GM18909 (cell line): ENCODE measurements at regions not wholly inside any gene's neighbourhood (a gene's known extent, or its start where the extent isn't known, plus 50 kb on each side); places are given as distances from the start of the nearest gene placed in this dataset.
"Not testable (repeated sequence)": the region's sequence is repeated elsewhere in the genome, so short reads cannot be mapped to it uniquely, and the experiment has no call there.

ENCODE experiments used
- ATAC-seq: cut with Tn5 transposase; IDR thresholded peaks from one replicate; pipeline ENCODE4 v1.9.1; 2021; ENCODE audit warnings: mild to moderate bottlenecking; ENCODE audit not compliant: unreplicated experiment, poor library complexity

DNA sequence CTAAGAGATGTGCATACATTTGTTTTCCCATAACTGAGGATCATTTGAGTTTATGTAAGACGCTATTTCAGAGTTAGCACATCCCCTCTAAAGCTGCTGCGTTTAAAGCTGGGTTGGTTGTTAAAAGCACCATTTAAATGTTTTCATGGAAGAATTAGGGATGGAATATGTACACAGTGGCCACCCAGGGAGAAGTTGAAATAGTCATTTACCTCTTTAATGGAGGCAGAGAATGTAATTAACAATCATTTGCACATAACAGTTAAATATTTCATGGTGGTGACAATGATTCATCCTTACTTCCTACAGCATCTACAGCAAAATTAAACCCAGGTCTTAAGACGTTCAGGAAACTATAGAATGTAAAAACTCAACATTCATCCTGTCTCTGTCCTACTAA is 100.3 kb downstream of the KIF4B start:
- no peak for ATAC-seq

DNA sequence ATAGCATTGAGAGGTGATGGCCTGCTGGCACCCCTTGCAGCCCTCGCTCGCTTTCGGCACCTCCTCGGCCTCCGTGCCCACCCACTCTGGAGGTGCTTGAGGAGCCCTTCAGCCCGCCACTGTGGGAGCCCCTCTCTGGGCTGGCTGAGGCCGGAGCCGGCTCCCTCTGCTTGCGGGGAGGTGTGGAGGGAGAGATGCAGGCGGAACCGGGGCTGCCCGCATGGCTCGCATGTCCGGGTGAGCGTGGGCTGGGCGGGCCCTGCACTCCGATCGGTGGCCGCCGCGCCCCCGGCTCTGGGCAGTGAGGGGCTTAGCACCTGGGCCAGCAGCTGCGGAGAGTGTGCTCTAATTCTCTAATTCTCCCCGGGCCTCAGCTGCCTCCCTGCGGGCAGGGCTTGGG is 101.1 kb downstream of the KIF4B start:
- ATAC-seq = no peak

DNA sequence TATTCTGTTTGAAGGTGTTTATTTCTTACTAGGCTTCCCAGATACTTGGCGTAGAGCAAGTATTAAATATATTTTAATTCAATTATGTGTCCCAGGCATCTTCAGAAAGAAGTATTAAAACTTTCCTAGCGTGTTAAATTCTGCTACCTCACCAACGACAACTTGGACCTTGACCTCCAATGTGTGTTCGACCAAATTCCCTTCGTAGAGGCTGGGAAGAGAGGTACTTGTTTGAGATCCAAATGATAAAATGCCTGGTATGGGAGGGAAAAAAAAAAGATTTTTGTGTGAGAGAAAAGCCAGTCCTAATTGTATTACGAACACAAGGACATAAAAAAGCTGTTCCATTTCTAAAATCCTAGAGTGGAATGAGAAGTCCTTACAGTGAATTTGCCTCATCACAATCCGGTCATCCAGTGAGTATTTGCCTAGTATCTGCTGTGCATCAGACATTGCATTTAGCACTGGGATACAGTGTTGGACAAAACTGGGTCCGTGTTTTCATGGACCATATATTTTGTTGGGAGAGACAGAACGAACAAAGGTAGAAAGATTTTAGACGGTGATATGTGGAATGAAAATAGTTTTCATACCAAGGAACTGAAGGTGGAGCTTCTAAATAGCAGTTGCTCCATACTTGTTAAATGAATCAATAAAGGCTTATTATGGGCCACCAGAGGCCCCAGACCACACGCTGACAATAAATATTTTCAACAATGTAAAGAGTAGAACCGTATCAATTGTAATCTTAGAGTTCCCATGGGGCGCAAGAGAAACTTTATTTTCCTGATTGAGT is 103.1 kb downstream of the KIF4B start:
- no peak for ATAC-seq

DNA sequence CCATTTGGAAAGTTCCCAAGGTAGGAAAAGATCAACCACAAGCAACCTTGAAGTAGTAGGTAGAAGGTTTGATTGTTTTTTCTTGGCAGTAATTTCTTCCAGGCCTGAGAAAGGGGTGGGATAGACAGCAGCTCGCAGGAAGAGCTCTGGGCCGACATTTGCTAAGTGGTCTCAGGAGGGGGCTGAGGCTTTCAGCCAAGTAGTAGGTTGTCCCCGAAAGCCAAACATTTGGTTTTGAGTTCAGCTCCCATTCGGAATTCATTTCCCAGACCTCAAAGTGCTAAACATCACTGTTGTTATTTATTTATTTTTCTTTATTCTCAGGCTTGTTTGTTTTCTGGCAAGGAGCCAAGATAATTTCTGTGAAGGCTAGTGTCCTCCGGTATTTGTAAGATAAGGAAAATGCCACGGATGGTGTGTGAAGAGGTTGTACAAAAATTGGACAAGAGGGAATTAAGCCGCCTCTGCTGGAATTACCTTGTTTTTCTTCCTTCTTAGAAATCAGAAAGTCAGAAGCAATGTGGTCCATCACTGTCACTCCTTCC is 112.1 kb downstream of the KIF4B start:
- ATAC-seq = no peak

DNA sequence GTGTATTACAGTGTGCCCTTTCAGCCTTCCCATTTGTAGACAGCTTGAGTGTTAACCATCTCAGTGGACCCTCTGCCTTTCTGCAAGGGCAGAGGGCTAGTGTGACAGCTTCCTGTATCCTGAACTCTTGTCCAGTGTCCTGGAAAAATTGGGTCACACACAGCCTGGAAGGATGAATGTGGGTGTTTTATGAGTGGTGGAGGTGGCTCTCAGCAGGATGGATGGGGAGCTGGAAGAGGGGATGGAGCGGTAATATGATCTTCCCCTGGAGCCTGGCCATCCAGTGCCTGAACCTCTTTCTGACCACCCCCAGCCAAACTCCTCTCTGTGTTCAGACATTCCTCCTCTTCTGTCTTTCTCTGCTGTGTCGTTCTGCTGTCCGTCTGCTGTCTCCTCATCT is 113.0 kb downstream of the KIF4B start:
- ATAC-seq = no peak

DNA sequence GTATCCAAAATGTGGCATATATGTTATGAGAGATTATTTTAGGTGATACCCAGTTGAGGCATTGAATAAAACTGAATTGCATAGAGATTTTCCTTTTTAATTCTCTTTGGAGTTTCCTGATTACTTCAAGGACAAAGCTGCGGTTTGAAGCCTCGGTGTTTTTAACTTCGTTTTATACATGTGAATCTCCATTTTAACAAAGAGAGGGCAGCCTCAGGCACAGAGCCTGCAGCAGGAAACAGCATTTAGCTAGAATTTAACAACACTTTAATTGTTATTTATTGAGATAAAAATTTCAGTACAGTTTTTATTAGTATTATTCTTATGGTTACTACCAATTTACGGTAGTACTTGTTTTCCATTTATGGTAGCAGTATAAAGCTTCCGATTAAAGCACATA is 114.0 kb downstream of the KIF4B start:
- ATAC-seq = no peak

DNA sequence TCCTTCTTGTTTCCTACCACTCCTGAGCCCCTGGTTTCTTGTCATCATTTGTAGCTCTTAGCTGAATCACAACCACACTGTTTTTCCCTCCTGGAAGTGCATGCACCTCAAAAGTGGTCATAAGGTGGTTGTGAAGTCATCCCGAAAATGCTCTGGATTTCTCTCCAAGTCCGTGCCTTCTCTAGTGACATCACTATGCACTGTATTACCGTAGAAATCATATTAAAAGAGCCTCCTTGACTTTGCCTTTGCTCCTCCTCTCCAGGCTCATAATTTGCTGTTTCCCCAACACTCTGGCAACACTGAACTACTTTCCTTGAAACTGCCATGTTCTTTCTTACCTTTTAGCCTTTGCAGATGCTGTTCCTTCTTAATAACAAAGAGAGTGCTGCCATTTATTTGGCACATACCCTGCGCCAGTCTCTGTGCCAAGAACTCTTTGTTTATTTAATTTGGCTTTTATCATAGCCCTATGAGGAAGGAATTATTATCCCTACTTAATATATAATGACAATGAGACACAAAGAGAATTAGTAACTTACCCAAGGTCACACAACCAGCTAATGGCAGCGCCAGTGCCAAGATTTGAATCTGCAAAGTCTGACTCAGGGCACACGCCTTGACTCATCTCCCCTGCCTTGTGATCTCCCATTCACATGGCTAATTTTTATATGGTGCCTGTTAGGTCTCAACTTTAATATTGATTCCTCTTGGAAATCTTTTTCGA is 115.4 kb downstream of the KIF4B start:
- no peak for ATAC-seq

DNA sequence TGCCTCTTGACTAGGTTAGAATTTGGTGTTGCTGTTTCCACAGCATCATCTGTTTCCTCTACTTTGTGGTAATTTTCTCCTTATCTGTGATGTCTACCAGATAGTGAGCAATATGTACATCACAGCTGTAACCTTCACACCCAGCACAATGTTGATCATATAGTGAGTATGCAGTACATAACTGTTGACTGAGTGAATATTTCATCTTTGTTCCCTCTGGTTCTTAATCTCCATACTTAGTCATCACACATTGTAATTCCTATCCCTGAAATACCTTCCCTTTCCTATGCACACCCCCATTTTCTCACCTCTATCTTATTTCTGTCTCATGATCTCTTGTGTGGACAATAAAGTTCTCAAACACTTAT is 115.9 kb downstream of the KIF4B start:
- ATAC-seq = no peak

DNA sequence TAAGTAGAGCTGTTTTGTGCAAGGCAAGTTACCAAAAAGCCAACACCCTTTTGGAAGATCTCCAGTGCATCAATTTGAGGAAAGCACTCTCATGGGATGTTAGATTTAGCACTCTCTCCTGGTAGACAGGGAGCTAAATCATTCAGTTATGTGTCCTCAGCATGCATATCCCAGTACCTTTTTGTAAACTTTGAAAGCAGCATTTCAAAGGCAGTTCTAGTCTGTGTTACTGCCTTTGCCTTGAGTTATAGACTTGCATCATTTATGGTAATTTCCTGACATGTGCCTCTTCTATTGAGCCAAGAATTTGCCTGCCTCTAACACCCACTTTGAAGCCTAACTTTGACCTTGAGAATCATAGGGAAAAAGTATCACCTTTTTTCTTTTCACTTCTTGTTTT is 120.6 kb downstream of the KIF4B start:
- ATAC-seq = no peak

DNA sequence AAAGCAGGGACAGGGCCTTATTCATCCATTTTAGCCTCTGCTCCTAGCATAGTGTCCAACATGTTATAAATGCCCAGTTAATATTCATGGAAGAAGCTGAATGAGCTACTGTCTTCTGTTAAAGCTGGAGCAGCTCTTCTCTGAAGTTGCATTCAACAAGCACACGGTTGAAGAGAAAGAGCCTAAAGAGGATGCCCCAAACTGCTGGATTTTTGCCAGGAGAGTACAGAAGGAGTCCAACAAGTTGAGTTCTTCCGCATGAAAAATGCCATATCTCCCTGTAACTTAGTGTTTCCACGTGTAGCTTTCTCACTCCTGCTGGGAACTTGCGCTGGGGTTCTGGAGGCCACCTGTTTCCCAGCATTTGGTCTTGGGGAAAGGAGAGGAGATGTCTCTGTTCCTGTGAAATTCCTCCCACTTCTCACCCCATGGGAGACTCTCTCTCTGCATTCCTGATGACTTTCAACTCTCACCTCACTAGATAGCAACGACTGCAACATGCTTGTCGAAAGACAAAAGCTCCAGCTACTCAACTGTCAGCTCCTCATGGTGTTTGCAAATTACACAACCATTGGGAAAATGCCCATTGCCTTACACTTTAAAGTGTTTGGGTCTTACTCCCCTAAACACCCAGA is 122.8 kb downstream of the KIF4B start:
- no peak for ATAC-seq

DNA sequence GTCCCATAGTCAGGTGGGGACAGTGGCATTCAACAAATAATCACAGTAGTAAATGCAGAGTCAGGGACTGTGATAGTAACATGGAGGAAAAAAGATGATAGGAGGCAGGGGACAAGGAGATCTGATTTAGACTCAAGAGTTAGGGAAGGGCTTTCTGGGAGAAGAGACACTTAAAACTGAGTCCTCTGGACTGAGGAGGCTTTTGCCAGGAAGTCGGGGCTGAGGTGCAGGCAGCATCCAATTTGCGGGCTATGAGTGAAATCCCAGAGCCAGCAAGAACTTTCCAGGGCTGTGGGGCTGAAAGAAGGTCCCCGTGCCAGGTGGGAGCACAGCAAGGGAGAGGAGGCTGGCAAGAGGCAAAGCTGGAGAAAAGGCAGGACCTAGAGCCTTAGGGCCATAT is 124.1 kb downstream of the KIF4B start:
- ATAC-seq = no peak

DNA sequence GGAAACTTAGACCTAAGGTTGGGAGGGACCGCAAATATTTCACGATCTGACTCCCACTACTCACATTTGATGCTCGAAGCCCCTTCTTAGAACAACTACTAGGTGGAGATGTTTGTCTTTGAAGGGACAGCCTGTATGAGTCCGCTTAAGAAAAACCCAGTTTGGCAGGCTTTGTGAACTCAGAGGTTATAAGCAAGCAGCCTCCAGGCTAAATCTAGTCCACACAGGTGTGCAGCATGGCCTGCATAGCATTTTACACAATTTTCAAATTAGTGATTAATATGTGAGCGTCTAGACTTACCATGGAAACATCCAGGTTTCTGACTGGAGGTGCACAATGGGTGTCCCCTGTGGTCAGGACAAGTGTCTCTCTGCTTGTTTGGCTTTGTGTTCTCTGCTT is 127.1 kb downstream of the KIF4B start:
- ATAC-seq = no peak

DNA sequence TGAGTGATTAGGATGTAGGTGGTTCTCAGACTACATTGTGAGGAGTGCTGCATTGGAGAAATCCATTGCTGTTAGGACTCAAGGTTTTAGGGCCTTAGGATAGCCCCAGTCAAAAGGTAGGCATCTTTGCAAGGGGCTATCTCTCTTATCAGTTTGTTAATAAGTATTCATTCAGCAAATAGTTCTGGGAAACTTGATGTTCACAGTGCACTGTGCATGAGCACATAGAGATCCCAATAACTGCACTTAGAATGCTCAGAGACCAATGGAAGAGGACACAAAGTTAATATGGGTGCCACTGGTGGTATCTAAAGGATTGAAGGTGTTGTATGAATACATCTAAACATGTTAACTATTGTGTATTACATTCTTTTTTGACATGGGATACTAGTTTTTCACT is 131.4 kb downstream of the KIF4B start:
- no peak for ATAC-seq

DNA sequence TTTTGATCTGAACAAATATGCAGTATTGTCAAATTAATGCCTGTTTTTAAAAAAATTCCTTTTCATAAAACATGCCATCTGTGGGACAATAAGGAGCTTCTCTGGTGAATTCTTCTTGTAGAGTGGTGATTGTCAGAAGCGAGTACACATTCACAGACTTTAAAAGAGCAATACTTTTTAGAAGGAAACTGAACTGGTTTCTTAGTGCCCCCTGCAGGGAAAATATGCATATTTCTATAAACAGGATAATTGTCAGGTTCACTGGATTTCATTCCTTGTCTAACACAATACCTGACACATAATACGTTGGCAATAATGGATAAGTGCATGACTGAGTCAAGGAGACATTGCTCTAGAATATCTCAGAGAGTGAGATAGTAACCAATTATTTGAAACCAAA is 133.7 kb downstream of the KIF4B start:
- ATAC-seq = no peak

DNA sequence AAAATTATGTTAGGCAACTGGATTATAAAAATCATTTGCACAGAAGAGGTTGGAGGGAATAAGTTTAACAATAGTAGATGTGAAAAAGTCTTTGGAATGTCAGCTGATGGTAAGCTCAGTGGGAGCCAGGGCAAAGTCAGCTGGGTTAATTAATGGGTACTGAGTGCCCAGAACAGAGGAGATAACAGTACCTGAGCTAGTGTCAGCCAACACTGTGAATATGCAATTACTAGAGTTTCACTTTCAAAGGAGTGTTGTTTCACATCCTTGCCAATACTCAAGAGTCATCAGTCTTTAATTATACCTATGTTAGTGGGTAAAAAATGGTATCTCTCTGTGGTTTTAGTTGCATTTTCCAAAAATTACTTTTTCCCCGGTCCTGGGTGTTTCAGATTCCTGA is 135.1 kb downstream of the KIF4B start:
- ATAC-seq = no peak

DNA sequence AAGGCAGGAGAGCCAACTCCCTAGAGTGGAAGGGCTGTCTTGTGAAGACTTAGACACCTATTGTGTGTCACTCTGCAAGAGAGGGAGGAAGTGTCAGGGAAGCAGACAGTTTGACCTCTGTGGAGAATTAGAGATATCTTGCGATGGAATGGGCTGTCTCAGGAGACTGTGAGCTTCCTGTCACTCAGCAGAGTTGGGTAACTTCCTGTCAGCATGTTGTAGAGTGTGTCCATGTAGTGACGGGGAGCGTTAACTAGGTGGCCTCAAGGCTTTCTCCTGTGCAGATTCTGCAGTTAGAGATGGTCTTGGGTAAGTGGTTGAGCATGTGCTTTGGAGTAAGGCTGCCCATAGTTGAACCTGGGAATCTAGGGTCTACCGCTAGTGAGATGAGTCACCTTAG is 136.5 kb downstream of the KIF4B start:
- ATAC-seq = no peak

DNA sequence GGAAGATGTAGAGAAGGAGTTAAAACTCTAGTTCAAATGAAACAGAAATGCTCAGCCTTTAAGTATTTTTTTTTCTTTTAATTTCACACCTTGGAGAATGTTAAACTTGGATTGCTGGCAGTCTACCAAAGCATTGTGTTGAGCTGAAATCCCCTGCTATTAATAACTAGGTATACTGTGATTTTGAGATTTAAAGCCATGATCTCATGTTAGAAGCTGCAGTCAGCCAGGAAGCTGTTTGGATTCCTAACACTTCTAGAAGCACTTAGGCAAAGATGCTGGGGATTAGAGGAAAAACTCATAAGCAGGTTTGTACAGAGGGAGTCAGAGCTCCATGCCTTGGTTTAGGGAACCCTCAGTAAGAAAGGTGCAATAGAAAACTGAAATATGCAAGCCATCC is 141.4 kb downstream of the KIF4B start:
- no peak for ATAC-seq

DNA sequence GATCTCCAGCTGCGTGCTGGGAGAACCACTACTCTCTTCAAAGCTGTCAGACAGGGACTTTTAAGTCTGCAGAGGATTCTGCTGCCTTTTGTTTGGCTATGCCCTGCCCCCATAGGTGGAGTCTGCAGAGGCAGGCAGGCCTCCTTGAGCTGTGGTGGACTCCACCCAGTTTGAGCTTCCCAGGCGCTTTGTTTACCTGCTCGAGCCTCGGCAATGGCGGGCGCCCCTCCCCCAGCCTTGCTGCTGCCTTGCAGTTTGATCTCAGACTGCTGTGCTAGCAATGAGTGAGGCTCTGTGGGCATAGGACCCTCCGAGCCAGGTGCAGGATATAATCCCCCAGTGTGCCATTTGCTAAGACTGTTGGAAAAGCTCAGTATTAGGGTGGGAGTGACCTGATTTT is 149.5 kb downstream of the KIF4B start:
- not testable (repeated sequence) for ATAC-seq

DNA sequence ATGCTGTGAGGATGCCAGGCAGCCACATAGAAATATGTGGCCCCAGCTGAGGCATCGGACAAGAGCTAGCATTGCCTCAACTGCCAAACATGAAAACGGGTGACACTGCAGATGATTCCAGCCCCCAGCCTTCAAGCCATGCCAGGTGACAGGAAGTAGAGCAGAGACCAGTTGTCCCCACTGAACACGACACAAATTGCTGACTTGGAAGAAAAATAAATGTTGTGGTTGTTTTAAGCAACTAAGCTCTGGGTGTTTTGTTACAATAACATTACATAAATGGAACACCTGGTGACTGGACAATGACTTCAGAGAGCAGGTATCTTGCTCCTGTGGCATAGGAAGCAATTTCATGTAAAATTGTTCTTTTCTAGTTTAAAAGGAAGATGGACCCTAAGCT is 154.2 kb downstream of the KIF4B start:
- ATAC-seq = no peak

DNA sequence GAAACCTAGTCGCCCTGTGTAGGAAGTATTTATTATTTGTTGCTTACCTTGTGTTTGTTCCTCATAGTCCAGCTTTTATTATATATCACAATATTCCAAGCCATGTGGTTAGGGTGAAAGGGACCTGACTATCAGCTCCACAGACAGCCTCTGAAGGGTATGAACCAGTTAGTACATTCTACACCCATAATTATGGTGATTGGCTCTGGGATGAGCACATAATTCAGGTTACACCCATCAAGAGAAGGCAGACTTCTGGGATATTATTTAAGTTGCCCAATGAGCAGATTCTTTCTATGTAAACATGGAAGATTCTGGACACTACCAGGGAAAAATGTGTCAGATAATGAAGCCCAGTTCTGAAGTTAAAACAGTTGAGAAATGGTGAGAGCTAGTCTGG is 168.0 kb downstream of the KIF4B start:
- no peak for ATAC-seq

DNA sequence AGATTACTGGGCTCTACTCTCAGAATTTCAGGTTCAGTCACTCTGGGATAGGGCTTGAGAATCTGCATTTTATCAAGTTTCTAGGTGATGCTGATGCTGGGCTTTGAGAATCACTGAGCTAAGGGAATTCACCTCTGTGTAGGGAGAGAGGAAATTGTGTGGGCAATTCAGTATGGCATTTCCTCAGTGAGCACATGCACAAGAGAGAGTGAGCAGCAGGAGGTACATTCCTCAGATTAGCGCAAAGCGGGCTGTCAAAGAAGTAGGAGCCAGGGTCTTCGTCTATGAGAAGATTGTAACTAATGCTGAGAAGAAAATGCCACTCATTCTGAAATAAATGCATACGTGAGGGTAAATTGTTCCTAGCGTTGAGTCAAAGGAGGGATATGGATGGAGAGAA is 175.9 kb downstream of the KIF4B start:
- no peak for ATAC-seq
